HUDEP-2 (cell line): ENCODE measurements at regions not wholly inside any gene's neighbourhood (a gene's known extent, or its start where the extent isn't known, plus 50 kb on each side); places are given as distances from the start of the nearest gene placed in this dataset.

Source experiments
- DNase-seq, 76 experiments: peaks; one replicate each; lab custom pipeline; 2025; ENCODE audit not compliant: unreplicated experiment in 76 of 76; lab: John Stamatoyannopoulos, UW

DNA sequence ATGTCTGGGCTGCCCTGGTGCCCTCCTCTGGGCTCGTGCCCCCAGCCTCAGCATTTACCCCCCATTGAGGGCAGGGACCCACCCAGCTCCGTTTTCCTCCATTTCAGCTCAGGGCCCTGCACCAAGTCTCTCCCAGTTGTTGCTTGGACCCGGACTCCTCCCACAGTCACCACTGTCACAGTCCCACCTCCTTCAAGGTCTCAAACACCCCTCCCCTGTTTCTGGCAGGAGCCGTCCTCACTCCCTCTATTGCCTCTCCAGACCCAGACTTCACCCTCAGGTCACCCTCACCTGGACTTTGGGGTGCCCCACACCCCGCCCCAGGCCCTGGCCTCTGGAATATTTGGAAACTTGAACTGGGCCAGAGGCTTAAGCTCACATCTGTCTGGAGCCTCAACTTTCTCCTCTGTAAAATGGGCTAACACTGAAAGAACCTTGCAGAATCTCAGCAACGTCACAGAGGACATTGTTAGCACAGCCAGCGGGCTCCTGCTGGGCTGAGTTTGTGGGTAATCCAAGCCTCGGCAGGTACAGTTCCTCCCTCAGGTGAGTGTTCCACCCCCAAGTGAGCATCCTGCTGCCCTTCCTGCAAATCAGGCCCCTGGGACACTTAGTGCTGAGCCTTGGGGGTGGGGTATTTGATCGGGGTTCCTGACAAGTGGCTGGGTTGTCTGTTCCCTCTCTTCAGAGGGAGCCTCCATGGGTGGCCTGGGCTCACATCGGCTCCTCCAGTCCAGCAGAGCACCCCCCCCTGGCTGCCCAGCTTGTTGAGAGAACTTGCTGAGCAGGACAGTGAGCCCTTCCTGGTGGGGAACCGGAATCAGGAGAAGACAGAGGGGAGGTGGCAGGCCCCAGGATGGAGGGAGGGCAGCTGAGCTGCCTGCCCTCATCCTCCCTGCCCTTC lies 130.1 kb downstream of the C9orf50 start:
- DNase-seq: no peak

DNA sequence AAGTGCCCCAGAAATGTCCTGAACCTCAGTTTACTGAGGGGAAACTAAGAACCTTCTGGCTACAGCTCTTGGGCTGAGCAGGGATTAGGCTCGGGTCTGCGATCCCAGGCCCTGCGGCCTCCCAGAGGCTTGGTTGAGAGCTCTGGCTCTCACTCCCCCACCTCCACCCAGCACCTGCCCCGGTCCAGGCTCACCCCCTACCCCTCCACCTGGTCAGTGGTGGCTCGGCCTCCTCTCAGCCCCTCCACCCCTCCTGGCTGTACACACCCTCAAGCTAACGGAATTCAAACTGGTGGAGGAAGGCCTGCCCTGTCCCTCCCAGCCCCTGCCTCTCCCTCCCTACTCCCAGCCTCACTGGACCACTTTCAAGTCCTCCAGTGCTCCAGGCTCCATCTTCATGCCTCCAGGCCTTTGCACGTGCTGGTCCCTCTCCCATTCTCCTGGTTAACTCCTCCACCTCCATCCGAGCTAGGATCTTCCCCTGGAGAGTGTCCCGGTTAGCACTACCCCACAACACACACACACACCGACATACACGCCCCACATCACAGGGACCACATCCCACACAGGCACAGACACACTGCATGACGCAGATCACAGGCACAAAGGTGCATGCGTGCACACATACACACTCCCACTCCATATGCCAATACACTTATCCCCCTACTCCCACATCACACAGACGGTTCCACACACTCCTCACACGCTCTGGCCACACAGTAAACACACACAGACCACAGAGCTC lies 130.9 kb downstream of the C9orf50 start:
- peak in 4 of 76 experiments; percentile 11 to 40 (median 17) for DNase-seq

DNA sequence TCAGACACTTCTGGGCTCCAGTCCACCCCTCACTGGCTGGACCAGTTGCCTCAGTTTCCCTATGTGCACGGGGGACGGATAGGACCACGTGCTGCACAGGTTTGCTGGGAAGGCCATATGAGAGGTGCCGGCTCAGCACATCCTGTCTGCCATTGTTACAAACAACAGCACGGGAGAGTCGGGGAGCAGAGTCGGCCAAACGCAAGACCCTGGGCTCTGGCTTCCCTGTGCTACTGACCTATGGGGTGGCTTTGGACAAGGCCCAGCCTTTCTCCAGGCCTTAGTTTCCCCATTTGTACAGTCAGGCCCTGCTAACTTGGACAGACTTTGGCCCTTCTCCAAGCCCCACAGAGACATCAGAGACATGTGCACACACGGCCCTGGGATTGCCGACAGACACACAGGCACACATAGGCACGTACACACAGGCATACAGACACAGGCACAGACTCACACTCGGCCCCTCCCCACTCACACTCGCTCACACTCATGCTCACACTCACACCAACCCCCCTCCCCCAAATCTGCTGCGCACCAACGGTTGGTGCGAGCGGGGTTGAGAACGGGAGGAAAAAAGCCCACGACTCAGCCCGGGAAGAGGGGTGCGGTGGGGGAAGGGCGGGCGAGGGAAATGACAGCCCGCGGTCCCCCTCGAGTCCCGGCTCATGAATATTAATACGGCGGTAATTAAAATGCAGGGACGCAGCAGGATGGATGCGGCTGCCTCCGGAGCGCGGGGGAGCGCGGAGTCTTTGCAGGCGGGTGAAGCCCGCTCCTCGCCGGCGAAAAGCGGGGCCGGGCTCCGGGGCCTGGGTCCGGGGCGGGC lies 133.0 kb downstream of the C9orf50 start:
- DNase-seq: peak in 14 of 76 experiments; percentile 3 to 59 (median 22)

DNA sequence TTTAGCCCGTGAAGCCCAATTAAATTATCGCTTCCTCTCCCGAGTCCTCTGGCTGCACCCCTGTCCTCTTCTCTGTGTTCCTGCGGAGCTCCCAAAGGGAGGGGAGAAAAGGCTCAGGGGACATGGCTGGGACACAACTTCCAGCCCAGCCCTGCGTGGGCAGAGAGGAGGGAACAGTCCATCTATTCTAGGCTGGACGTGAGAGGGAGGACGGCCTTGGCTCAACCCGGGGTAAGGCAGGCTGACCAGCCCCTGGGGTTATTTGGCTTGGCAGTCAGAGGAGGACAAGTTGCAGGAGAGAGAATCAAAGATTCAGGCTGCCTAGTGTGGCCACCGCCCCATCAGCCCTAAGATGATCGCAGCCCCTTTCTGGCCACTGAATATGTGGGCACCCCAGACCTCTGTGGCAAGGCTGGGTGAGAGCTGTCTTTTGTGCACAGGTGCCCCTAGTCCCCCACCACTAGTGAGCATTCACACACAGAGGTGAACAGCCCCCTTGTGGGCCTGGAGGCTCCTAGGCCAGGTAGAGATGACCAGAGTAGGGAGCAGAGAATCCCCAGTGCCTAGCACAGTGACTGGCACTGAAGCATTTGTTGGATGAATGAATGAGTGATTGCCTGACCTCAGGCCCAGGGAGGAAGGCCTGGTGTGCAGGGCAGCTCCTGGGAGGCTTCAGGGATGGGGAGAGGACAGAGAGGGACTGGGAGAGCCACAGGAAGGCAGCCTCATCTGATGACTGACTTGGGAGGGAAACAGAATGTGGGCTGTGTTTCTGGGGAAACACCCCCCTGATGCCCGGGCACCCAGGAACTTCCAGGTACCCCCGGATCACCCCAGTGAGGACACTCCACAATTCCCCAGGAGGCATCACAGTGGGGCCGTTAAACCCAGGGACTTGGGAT lies 133.9 kb downstream of the C9orf50 start:
- no peak for DNase-seq

DNA sequence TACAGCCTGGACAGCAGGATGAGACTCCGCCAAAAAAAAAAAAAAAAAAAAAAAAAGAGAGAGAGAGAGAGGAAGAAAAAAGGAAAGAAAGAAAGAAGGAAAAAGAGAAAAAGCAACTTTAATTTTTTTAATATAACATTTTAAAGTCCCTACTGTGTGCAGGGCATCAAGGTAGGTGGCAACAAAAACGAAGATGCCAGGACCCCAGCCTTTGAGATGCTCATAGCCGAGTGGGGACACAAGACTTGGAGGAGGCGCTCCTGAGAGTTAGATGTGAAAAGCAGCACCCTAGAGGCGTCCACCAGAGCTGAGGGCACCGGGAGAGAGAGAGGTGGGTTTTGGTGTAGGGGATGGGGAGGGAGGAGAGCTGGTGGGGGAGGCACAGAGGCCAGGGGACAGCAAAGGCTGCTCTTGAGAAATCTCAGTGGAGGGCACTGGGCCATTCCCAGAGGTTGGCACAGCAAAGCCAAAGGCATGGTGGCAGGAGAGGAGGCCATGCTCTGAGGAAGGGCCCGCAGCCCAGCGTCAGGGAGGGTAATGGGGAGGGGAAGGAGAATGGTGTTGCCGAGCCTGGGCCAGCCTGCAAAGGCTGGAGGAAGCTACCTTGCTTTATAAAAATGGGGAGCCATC lies 135.6 kb downstream of the C9orf50 start:
- DNase-seq: no peak

DNA sequence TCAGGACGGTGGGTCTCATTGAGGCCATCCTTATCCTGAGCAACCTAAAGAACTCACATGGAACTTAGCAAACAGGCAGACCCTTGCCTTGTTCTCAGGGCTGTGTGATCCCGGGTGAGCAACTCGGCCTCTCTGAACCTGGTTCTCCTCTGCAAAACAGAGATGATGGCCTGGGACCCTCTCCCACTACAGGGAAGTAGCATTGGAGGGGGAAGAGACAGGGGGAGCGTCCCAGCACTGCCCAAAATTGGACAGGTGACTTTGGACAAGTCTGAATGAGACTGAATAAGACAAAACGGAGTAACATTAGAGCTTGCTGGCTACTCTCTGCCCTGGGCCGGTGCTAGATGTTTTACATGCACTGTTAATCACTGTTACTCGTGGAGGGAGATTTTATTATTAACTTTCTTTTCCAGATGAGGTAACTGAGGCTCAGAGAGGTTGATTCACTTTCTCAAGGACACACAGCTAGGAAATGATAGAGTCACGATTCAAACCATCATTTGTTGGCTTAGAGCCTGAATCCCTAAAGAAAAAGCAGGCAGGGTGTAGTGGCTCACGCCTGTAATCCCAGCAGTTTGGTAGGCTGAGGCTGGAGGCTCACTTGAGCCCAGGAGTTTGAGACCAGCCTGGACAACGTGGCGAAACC lies 136.4 kb downstream of the C9orf50 start:
- no peak for DNase-seq

DNA sequence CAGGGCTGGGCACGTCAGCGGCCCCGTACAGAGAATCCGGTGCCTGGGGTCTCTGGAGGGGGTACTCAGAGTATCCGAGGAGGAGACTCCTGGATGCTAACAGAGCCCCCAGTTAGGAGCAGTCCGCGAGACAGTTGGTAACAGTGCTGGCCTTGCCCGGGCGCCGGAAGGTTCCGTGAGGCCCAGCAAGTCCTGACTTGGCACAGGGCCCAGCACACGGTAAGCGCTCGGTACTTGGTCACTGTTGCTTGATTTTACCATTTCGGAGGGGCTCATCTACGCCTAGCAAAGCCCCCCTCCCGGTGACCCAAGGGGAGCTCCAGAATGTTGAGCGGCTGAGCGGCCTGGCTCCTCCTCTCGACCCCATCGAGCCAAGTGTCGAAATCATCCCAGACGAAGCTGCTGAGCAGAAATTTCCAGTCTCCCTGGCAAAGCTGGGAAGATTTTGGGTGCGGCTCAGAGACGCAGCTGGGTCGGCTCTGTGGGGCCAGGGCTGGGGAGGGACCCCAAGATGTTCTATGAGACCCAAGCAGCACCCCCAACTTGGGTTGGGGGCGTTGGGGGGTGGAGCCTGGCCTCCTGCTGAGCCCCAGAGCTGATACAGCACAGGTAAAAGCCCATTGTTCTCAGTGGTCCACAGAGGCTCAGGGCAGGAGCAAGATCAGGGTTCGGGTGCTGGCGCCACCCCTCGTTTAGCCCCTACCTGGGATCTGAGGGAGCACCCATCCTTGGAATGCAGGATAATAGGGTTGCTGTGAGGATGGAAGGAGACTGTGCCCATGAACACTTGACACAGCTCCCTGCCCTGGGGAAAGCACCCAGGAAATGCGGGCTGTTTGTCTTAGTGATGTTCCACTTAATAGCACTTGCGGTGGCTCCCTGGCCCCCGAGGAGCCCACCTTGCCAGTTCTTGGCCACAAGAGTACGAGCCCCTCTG lies 137.2 kb downstream of the C9orf50 start:
- no peak for DNase-seq

DNA sequence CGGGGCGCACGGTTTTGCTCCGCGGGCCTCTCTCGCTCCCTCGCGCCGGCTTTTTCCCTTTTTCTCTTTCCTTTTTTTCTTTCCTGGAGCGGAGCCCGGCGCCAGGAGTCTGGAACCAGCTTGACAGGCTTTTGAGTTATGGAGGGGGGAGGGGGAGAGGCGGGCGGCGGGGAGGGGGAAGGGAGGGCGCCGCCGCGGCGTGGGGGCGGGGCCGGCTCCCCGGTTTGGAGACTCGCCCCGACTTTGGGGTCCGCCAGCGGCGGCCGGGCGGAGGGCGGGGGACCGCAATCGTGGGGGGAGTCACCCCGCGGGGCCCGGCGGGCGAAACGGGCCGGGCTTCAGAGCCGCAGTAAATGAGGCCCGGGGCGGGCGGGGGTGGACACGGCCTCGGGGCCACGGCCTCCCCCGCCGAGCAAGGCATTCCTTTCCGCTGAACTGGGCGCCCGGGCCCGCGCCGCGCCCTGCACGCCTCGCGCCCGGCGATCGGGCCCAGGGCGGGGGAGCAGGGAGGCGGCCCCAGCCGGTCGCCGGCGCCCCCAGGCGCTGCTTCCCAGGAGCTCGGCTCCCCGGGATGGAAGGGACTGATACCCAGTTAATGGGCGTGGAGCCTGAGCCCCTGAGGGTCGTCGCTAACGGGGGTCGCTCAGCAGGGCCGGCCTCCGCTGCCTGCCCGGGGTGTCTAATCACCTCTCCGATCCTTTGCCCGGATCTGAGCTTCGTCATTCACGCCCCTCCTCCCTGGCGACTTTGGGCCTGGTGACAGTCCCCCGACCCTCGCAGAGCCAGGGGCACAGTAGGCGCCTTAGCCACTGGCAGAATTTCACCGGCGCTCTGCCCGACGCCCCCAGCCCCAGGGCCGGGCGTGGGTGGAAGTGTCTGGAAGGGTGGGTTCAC lies 138.1 kb downstream of the C9orf50 start:
- peak in 1 of 76 experiments; percentile 12 for DNase-seq

DNA sequence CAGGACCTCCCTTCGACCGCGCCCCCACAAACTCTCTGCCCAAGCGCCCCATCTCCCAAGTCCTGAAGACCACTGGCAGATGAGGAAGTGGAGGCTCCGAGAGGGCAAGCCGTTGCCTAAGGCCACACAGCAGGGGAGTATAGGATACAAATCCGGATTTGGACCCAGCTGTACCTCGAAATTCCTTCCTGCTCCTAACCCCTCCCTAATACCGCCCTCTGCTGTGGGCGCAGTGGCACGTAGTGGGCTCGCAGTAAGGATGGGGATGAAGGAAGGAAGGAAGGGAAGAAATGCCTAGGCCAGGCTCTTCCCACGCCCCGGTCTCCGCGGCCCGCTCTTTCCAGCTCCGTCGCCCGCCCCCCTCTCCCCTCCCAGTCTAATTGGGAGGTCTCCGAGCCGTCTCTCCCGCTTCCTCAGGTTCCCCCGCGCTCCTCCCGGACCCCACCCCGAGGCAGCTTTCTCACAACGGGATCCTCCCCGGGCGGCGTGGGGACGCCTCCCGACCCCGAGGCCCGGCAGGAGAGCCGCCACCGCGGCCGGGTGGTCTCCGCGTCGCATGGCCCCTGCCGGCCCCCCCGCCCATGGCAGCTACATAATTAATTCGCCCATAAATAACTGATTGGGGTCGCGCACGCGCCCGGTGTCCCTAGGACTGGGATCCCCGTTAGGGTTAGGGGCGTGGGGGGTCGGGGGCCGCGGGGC lies 138.9 kb downstream of the C9orf50 start:
- DNase-seq: no peak

DNA sequence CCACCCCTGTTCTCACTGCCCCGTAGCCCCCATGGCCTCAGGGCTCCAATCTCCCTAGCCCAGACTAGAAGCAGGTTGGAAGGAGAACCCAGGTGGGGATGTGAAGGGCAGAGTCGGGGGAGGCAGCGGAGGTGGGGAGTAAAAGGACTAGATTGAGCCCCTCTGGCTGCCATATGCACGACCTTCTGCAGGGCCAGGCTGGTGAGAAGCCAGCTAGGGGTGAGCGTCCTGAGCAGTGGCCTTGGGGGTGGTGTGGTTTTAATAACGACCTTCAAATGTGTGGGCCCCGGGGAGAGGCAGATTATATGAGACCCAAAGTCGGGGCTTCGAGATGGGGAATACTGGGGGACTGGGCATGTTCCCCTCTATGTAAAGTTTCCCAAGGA lies 139.5 kb downstream of the C9orf50 start:
- DNase-seq: no peak

DNA sequence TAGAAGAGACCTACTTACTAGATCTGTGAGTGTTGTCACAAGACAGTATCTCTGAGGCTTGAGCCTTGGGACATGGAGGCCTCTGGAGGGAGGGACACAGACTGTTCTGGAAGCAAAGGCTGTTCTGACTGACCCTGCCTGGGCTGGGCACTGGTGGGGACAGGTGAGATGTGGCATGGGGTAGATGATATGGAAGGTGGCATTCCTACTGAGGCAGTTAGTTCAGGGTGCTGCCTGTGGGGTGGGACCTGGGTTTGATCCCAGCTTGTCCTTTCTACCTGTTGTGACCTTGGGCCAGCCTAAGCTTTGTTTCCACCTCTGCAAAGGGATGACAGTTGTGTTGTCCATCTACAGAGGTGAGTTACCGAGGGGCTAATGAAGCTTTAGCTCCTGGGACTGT lies 140.2 kb downstream of the C9orf50 start:
- DNase-seq: no peak

DNA sequence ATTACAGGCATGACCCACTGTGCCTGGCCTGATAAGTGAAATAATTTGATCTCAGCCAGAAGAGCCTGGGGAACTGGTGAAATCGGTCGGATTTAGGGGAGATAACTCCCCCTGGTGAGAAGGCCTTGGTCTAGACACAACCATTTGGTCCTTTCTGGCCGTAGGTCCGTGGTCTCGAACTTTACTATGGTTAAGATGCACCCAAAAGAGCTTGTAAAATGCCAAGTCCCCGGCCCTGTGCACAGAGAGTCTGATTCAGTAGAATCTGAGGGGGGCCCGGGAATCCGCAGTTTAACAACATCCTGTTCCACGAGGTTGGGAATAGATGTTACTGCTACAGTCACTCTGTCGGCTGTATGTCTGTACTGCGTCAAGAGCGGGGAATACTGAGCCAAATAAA lies 140.7 kb downstream of the C9orf50 start:
- no peak for DNase-seq

DNA sequence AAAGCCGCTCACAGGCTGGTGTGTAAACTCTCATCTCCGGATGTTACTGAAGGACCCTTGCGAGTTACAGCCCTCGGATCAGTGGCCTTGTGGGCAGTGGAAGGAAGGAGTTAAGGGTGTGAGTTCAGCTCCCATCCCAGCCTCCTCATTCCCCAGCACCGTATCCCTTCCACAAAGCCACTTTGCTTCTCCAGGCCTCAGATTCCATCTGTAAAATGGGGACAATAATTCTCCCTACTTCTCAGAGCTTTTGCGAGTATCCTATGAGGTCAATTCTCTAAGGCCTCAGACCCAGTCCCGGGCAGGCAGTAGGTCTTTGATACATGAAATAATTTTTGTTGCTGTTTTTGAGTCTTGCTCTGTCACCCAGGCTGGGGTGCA lies 141.3 kb downstream of the C9orf50 start:
- DNase-seq: no peak

DNA sequence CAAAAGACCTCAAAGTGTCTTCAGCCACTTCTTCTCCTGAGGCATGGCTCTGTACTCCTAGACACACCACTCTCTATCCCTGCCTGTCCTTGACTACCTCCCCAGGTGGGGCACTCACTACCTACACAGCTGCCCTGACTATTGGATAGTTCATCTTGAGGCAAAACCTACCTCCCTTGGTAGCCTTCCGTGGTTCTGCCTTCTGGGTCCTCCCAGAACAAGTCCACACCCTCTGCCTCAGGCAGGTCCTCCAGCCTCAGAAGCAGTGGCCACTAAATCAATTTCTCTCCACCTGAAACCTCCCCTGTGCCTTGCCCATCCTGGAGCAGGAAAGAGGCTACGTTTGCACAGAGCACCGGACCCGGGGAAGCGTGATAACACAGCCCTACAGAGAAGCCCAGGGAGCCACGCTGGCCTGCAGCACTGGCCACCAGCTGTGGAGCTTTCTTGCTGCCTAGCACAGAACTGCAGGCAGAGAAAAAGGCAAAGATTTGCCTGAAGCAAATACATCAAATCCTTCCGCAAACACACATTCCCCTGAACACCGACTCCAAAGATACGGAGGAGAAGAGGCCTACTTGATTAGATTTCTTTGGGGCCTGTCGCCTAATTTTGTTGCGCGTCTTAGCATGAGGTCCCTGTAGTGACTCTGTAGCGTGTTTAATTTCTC lies 141.8 kb downstream of the C9orf50 start:
- DNase-seq: no peak

DNA sequence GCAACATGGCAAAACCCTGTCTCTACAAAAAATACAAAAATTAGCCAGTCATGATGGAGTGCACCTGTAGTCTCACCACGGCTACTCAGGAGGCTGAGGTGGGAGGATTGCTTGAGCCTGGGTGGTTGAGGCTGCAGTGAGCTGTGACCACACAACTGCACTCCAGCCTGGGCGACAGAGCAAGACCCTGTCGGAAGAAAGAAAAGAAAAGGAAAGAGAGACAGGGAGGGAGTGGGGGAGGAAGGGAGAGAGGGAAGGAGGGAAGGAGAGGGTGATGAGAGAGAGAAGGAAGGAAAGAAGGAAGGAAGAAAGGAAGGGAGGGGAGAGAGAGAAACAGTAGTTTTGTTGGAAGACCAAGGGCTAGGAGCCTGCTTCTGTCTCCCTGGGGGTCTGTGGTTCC lies 142.4 kb downstream of the C9orf50 start:
- no peak for DNase-seq
